Chondrocyte (in vitro differentiated cells): ENCODE measurements at regions not wholly inside any gene's neighbourhood (a gene's known extent, or its start where the extent isn't known, plus 50 kb on each side); places are given as distances from the start of the nearest gene placed in this dataset.
"Not testable (repeated sequence)": the region's sequence is repeated elsewhere in the genome, so short reads cannot be mapped to it uniquely, and the experiment has no call there.

ENCODE experiments used
- DNase-seq: peaks from one replicate; pipeline ENCODE4 v3.0.0; 2021; ENCODE audit warnings: mixed read lengths, low spot score
- H3K27ac Mint-ChIP-seq: one replicate; pipeline ENCODE4 v1.8.0; 2021; ENCODE audit warnings: mild to moderate bottlenecking, moderate library complexity, mixed read lengths; ENCODE audit not compliant: unreplicated experiment
- H3K27me3 Mint-ChIP-seq: 2 replicates; pipeline ENCODE4 v1.8.0; 2021; ENCODE audit warnings: low read depth, mixed read lengths
- H3K36me3 Mint-ChIP-seq: 2 replicates; pipeline ENCODE4 v1.8.0; 2021; ENCODE audit warnings: low read depth, mixed read lengths
- H3K4me1 Mint-ChIP-seq: 2 replicates; pipeline ENCODE4 v1.8.0; 2021; ENCODE audit warnings: low read depth, mild to moderate bottlenecking, mixed read lengths
- H3K4me3 Mint-ChIP-seq: one replicate; pipeline ENCODE4 v1.8.0; 2021; ENCODE audit warnings: mild to moderate bottlenecking, moderate library complexity, mixed read lengths; ENCODE audit not compliant: unreplicated experiment
- H3K9me3 Mint-ChIP-seq: 2 replicates; pipeline ENCODE4 v1.8.0; 2021; ENCODE audit warnings: low read depth, mixed read lengths
- TF ChIP-seq, protein P1 (sequence below): fragments of 200-600 bp; sonication (generic); IDR thresholded peaks from 2 replicates; pipeline ENCODE4 v1.5.0; 2021; ENCODE audit warnings: antibody characterized with exemption, mild to moderate bottlenecking, moderate library complexity

DNA sequence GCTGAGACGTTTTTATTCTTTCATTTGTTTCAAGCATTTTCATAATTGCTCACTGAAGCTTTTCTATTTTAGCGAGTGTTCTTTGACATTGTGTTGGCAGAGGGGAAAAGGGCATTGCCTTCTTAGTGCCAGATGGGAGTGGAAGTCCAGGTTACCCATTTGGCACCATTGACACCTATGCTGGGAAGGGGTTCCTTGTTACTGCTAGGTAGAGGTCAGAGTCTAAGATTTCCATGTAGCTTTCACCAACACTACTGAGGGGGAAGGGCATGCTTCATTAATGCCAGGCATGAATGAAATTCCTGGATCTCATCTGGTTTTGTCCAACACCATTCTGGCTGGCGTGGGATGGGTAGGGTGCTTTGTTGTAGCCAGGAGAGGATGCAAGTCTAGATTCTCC lies 191.3 kb upstream of the PLGLB1 start:
- DNase-seq, H3K27me3 Mint-ChIP-seq, H3K4me3 Mint-ChIP-seq, H3K36me3 Mint-ChIP-seq, H3K9me3 Mint-ChIP-seq, H3K27ac Mint-ChIP-seq, H3K4me1 Mint-ChIP-seq: not testable (repeated sequence)

DNA sequence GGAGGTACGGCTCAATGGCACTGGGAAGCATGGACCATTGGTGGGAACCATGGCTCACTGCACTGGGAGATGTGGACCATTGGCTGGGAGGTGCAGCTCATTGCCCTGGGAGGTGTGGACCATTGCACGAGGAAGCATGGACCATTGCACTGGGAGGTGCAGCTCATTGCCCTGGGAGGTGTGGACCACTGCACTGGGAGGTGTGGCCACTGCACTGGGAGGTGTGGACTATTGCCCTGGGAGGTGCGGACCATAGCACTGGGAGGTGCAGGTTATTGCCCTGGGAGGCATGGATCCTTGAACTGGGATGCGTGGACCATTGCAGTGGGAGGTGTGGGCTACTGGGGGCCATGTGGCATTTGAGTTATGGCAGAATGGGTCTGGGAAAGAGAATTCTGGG lies 195.4 kb upstream of the PLGLB1 start:
- not testable (repeated sequence) for DNase-seq, H3K27ac Mint-ChIP-seq, H3K9me3 Mint-ChIP-seq, H3K4me1 Mint-ChIP-seq, H3K4me3 Mint-ChIP-seq, H3K36me3 Mint-ChIP-seq
- peaks cover 12% of the 10 kb centered on the region for H3K27me3 Mint-ChIP-seq

- H3K4me1 Mint-ChIP-seq, H3K27ac Mint-ChIP-seq, H3K4me3 Mint-ChIP-seq, H3K36me3 Mint-ChIP-seq, H3K9me3 Mint-ChIP-seq, DNase-seq: not testable (repeated sequence)
- peaks cover 15% of the 10 kb centered on the region for H3K27me3 Mint-ChIP-seq
- TF ChIP-seq, protein P1, sequence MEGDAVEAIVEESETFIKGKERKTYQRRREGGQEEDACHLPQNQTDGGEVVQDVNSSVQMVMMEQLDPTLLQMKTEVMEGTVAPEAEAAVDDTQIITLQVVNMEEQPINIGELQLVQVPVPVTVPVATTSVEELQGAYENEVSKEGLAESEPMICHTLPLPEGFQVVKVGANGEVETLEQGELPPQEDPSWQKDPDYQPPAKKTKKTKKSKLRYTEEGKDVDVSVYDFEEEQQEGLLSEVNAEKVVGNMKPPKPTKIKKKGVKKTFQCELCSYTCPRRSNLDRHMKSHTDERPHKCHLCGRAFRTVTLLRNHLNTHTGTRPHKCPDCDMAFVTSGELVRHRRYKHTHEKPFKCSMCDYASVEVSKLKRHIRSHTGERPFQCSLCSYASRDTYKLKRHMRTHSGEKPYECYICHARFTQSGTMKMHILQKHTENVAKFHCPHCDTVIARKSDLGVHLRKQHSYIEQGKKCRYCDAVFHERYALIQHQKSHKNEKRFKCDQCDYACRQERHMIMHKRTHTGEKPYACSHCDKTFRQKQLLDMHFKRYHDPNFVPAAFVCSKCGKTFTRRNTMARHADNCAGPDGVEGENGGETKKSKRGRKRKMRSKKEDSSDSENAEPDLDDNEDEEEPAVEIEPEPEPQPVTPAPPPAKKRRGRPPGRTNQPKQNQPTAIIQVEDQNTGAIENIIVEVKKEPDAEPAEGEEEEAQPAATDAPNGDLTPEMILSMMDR: peak; percentile 56
Measured at GRCh38 chr2:87217741-87218410, 196.2 kb upstream of the PLGLB1 start.

DNA sequence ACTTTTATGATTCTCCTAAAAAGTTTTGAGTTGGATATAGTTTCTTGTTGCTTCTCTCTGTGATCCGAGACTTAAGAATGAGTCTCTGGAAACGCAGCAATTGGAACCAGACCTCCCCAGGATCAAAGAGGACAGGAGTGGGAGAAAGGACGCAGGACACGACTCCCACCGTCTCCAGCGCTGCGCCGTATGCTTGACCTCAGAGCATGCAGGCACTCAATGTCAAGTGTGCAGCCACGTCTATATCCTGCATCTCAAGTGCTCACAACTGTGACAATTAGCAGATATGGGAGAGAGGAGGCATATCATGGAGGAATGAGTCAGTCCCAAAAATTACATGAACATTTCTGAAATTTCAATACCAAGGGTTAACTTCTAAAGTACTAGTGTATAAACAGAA lies 199.0 kb upstream of the PLGLB1 start:
- H3K9me3 Mint-ChIP-seq, H3K4me3 Mint-ChIP-seq, DNase-seq, H3K4me1 Mint-ChIP-seq, H3K27ac Mint-ChIP-seq, H3K36me3 Mint-ChIP-seq: not testable (repeated sequence)
- peaks cover 13% of the 10 kb centered on the region for H3K27me3 Mint-ChIP-seq

GRCh38 chr2:87222131-87222530 lies 200.5 kb upstream of the PLGLB1 start:
- not testable (repeated sequence) for DNase-seq, H3K36me3 Mint-ChIP-seq, H3K9me3 Mint-ChIP-seq, H3K4me3 Mint-ChIP-seq, H3K4me1 Mint-ChIP-seq
- H3K27me3 Mint-ChIP-seq: peaks cover 13% of the 10 kb centered on the region
- H3K27ac Mint-ChIP-seq: peak overlapping the region; percentile 32

GRCh38 chr2:87223873-87224272 lies 202.2 kb upstream of the PLGLB1 start:
- H3K9me3 Mint-ChIP-seq, H3K4me1 Mint-ChIP-seq, DNase-seq, H3K27ac Mint-ChIP-seq, H3K4me3 Mint-ChIP-seq, H3K36me3 Mint-ChIP-seq: not testable (repeated sequence)
- peaks cover 10% of the 10 kb centered on the region for H3K27me3 Mint-ChIP-seq

- H3K4me3 Mint-ChIP-seq: not testable (repeated sequence)
Measured at GRCh38 chr2:87229091-87229689, 207.5 kb upstream of the PLGLB1 start.

GRCh38 chr2:87229964-87230363 lies 208.3 kb upstream of the PLGLB1 start:
- not testable (repeated sequence) for H3K9me3 Mint-ChIP-seq, H3K27ac Mint-ChIP-seq, H3K4me3 Mint-ChIP-seq, DNase-seq, H3K4me1 Mint-ChIP-seq, H3K27me3 Mint-ChIP-seq, H3K36me3 Mint-ChIP-seq

More at GRCh38 chr2:87229091-87229689, 207.5 kb upstream of the PLGLB1 start:
- not testable (repeated sequence) for H3K4me1 Mint-ChIP-seq, DNase-seq, H3K27me3 Mint-ChIP-seq, H3K36me3 Mint-ChIP-seq, H3K27ac Mint-ChIP-seq, H3K9me3 Mint-ChIP-seq
- TF ChIP-seq, protein P1: peak; percentile 75

DNA sequence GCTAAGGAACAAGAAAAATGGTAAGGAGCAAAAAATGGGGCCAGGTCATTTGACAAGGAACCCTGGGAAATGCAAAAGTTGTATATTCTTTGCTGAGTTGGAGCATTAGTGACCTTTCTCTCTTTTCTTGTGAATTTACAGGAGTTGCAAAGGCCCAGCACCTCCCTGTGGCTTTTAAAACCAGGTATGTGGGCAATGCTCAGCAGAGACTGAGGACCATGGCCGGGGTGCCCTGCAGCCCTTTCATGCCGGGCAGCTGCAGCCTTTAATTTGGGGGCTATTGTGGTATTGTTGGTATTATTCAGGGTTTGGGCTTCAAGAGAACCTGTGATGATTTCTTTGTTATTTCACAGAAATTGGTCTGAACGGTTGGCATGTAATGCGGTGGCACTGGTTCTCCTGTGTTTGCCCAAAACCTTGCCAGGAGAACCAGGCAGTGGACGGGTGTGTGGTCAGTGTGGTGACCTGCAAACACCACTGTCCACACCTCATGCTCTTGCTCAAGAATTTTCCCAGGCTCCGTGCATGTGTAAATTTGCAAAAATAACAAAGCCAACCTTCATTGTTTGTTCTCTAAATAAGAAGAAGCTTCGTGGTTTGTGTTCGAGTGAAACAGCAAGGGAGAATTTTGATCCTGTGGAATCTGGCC lies 213.8 kb upstream of the PLGLB1 start:
- not testable (repeated sequence) for H3K36me3 Mint-ChIP-seq, H3K9me3 Mint-ChIP-seq, H3K27ac Mint-ChIP-seq, H3K27me3 Mint-ChIP-seq, H3K4me1 Mint-ChIP-seq, H3K4me3 Mint-ChIP-seq, DNase-seq

DNA sequence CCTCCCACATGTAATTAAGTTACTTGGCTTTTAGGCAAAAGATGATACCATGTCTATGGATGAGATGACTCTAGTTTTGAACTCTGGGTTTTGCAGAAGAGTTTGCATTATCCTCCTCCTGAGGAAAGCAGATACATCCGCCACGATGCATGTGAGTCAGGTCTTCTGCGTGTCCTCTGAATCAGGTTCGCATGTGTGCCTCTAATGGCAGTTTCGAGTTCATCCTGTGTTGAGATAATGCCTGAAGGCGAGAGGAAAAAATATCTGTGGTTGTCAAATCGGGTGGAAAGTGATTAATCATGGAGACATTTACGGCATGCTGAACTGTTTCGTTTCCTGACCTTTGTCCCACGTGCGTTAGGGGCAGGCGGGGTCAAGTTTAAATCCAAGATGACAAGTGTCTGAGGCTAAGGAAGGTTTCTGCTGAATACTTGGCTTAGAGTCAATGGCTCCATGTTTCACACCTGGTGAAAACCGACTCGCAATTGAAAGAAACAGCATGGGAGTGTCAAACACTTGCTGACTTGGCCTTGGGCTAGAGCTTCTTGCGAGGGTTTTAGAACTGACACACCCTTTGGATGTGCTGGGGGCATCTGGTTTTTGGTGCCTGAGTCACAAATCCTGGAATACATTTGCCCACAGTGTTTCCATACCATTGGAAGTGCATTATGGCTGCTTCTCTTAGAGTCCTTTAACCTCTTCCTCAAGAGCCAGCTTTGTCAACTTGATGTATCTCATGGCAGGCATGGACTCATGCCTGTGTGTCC lies 216.1 kb upstream of the PLGLB1 start:
- not testable (repeated sequence) for H3K36me3 Mint-ChIP-seq, H3K27ac Mint-ChIP-seq, H3K4me1 Mint-ChIP-seq, H3K4me3 Mint-ChIP-seq, DNase-seq, H3K27me3 Mint-ChIP-seq, H3K9me3 Mint-ChIP-seq
